HepG2 (cell line): ENCODE measurements at regions not wholly inside any gene's neighbourhood (a gene's known extent, or its start where the extent isn't known, plus 50 kb on each side); places are given as distances from the start of the nearest gene placed in this dataset.

Source experiments
- ATF7 ChIP-seq, 2 experiments: fragments of 450-650 bp in 1 of 2; sonication (generic) in 1 of 2; formaldehyde crosslinking in 1 of 2; IDR thresholded peaks; 2 replicates each; pipeline versions ENCODE4 v1.4.0 to v1.6.1; 2016 to 2020; ENCODE audit warnings: antibody characterized with exemption in 1 of 2, mild to moderate bottlenecking in 1 of 2, missing genetic modification reagents in 1 of 2
- BRD4 ChIP-seq: sonication (generic); formaldehyde crosslinking; IDR thresholded peaks from 2 replicates; pipeline ENCODE4 v1.4.0; 2020; ENCODE audit warnings: missing genetic modification reagents
- CTCF ChIP-seq: sonication (generic); formaldehyde crosslinking; IDR thresholded peaks from 2 replicates; pipeline ENCODE4 v1.5.0; 2020; ENCODE audit warnings: mild to moderate bottlenecking, missing genetic modification reagents, moderate library complexity
- HDAC2 ChIP-seq: sonication (generic); formaldehyde crosslinking; IDR thresholded peaks from 2 replicates; pipeline ENCODE4 v1.4.0; 2020; ENCODE audit warnings: missing genetic modification reagents
- NR3C1 ChIP-seq: sonication (generic); formaldehyde crosslinking; IDR thresholded peaks from 2 replicates; pipeline ENCODE4 v1.4.0; 2020; ENCODE audit warnings: missing genetic modification reagents
- POLR2AphosphoS2 ChIP-seq: IDR thresholded peaks from 2 replicates; pipeline ENCODE4 v1.6.1; 2011; ENCODE audit warnings: low read depth, low read length, improper control_type of control experiment
- RAD51 ChIP-seq: fragments of 450-650 bp; IDR thresholded peaks from 2 replicates; pipeline ENCODE4 v1.6.1; 2016; ENCODE audit warnings: borderline replicate concordance
- SALL2 ChIP-seq: sonication (generic); formaldehyde crosslinking; IDR thresholded peaks from 2 replicates; pipeline ENCODE4 v1.8.1; 2023; ENCODE audit warnings: mild to moderate bottlenecking, missing genetic modification reagents, inconsistent platforms
- SUZ12 ChIP-seq: fragments of 150-350 bp; IDR thresholded peaks from 2 replicates; pipeline ENCODE4 v1.6.1; 2014; ENCODE audit warnings: low read depth, low read length
- TBP ChIP-seq: sonication (generic); formaldehyde crosslinking; IDR thresholded peaks from 2 replicates; pipeline ENCODE4 v1.5.0; 2020; ENCODE audit warnings: missing genetic modification reagents
- UBTF ChIP-seq: sonication (generic); formaldehyde crosslinking; IDR thresholded peaks from 2 replicates; pipeline ENCODE4 v1.4.0; 2020; ENCODE audit warnings: mild to moderate bottlenecking, missing genetic modification reagents
- ZBTB33 ChIP-seq: sonication (generic); formaldehyde crosslinking; IDR thresholded peaks from 2 replicates; pipeline ENCODE4 v1.4.0; 2020; ENCODE audit warnings: missing genetic modification reagents

GRCh38 chr2:239689410-239689809 lies 288.6 kb upstream of the HDAC4 start:
- TF ChIP-seq ATF7 (IDR thresholded peaks at IDR 0.05), result no peak
- TF ChIP-seq ATF7 (CRISPR knock-in tag; IDR thresholded peaks at IDR 0.05), result no peak
- TF ChIP-seq CTCF (CRISPR knock-in tag), result no peak
- no peak for TF ChIP-seq HDAC2 (CRISPR knock-in tag)
- no peak for TF ChIP-seq NR3C1 (CRISPR knock-in tag)
- TF ChIP-seq UBTF (CRISPR knock-in tag), result no peak
- no peak for TF ChIP-seq POLR2AphosphoS2
- TF ChIP-seq TBP (CRISPR knock-in tag), result no peak
- no peak for TF ChIP-seq SALL2 (CRISPR knock-in tag)
- TF ChIP-seq BRD4 (CRISPR knock-in tag), result no peak
- TF ChIP-seq RAD51, result no peak
- TF ChIP-seq ZBTB33, result no peak
- no peak for TF ChIP-seq SUZ12
